Stimulated activated memory B cell treated with anti-CD40 and anti-IgM and Interleukin-4, amounts not matched to agents 10 μg/mL and 1 μg/mL and 100 μg/mL, for 72 hours (primary cell): ENCODE measurements at regions not wholly inside any gene's neighbourhood (a gene's known extent, or its start where the extent isn't known, plus 50 kb on each side); places are given as distances from the start of the nearest gene placed in this dataset.

Experiments
- ATAC-seq: fragments of 150-1000 bp; cut with Tn5 transposase; 2 replicates; pipeline ENCODE4 v1.10.0; 2021
- H3K27ac Mint-ChIP-seq: one replicate; pipeline ENCODE4 v1.8.0; 2022; ENCODE audit warnings: mild to moderate bottlenecking, mixed read lengths
- H3K27me3 Mint-ChIP-seq: one replicate; pipeline ENCODE4 v1.8.0; 2022; ENCODE audit warnings: mixed read lengths
- H3K36me3 Mint-ChIP-seq: one replicate; pipeline ENCODE4 v1.8.0; 2022; ENCODE audit warnings: mixed read lengths
- H3K4me1 Mint-ChIP-seq: one replicate; pipeline ENCODE4 v1.8.0; 2022; ENCODE audit warnings: mixed read lengths
- H3K4me3 Mint-ChIP-seq: one replicate; pipeline ENCODE4 v1.8.0; 2022; ENCODE audit warnings: mild to moderate bottlenecking, moderate library complexity, mixed read lengths
- H3K9me3 Mint-ChIP-seq: one replicate; pipeline ENCODE4 v1.8.0; 2022; ENCODE audit warnings: mixed read lengths

GRCh38 chr5:40273936-40274335 is 405.8 kb upstream of the PTGER4 start:
- no peaks in the 10 kb centered on the region for H3K27me3 Mint-ChIP-seq
- no peak overlapping the region for H3K4me3 Mint-ChIP-seq
- no peak for ATAC-seq
- H3K9me3 Mint-ChIP-seq: peaks cover 3% of the 10 kb centered on the region
- H3K27ac Mint-ChIP-seq: no peak overlapping the region
- peaks cover 36% of the 10 kb centered on the region for H3K4me1 Mint-ChIP-seq
- H3K36me3 Mint-ChIP-seq: no peaks in the 10 kb centered on the region

DNA sequence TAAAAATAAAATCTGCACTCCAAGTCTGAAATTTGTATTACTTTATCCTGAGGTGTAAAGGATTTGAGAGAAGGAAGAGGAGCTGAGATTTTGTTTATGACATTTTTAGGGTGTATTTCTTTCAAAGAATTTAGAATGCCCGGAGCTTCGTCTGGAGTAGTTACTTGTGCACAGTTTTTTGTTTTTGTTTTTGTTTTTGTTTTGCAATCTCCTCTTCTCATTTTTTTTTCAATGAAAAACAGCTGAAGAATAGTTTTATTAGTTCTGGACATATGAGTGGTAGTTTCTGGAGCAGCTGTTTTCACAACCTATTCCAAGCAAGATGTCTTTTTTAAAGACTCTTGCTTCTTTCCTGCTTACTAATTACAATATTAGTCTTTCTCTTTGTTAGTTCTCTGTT is 408.2 kb upstream of the PTGER4 start:
- H3K4me3 Mint-ChIP-seq: no peak overlapping the region
- no peaks in the 10 kb centered on the region for H3K27me3 Mint-ChIP-seq
- ATAC-seq: no peak
- no peak overlapping the region for H3K27ac Mint-ChIP-seq
- H3K9me3 Mint-ChIP-seq: peaks cover 3% of the 10 kb centered on the region
- H3K4me1 Mint-ChIP-seq: peaks cover 13% of the 10 kb centered on the region
- H3K36me3 Mint-ChIP-seq: no peaks in the 10 kb centered on the region

DNA sequence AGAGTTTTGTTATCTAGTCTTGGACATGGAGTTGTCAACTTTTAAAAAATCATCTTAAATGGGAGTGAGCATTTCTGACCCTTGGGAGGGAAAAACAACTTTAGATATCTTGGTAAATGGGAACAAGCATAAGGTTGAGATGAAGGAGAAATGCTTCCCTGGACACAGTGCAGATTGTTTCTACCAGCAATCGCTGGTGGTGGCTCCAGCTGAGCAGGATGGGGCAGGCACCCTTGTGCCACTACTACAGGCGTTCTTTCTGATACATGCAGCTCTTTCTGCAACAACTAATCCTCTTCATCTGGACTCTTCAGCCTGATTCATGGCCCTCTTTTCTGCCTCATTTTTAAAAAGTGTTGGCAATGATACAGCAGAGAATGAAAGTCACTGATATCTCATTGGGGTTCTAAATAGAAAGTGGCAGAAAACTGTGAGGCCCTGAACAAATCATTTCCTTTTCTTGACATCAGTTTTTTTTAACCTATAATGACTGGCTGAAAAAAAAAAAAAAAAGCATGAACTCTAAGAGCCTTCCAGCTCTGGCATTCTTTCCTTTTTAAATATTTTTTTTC is 409.4 kb upstream of the PTGER4 start:
- peaks cover 2% of the 10 kb centered on the region for H3K4me1 Mint-ChIP-seq
- H3K27me3 Mint-ChIP-seq: no peaks in the 10 kb centered on the region
- H3K4me3 Mint-ChIP-seq: no peak overlapping the region
- no peak overlapping the region for H3K27ac Mint-ChIP-seq
- peaks cover 3% of the 10 kb centered on the region for H3K9me3 Mint-ChIP-seq
- H3K36me3 Mint-ChIP-seq: no peaks in the 10 kb centered on the region
- ATAC-seq: peak; percentile 26

- no peaks in the 10 kb centered on the region for H3K4me1 Mint-ChIP-seq
- H3K9me3 Mint-ChIP-seq: peaks cover under 1% of the 10 kb centered on the region
- no peak for ATAC-seq
- H3K27ac Mint-ChIP-seq: no peak overlapping the region
- no peak overlapping the region for H3K4me3 Mint-ChIP-seq
- no peaks in the 10 kb centered on the region for H3K27me3 Mint-ChIP-seq
- no peaks in the 10 kb centered on the region for H3K36me3 Mint-ChIP-seq
These were observed 411.6 kb upstream of the PTGER4 start for GRCh38 chr5:40268088-40268487.

DNA sequence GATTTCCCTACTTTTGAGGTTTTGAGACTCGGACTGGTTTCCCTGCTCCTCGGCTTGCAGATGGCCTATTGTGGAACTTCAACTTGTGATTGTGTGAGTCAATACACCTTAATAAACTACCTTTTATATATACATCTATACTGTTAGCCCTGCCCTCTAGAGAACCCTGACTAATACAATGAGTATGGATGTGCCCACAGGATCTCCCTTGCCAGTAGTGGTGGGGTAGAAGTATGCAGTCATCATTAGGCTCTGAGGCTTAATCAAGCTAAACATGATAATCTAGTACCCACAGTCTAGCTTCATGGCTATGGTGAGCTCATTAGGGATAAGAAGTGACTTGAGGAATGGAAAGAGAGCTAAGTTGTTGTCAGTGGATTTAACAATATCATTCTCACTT is 412.8 kb upstream of the PTGER4 start:
- H3K27me3 Mint-ChIP-seq: no peaks in the 10 kb centered on the region
- H3K4me3 Mint-ChIP-seq: no peak overlapping the region
- no peaks in the 10 kb centered on the region for H3K4me1 Mint-ChIP-seq
- no peaks in the 10 kb centered on the region for H3K9me3 Mint-ChIP-seq
- no peaks in the 10 kb centered on the region for H3K36me3 Mint-ChIP-seq
- no peak for ATAC-seq
- H3K27ac Mint-ChIP-seq: no peak overlapping the region

GRCh38 chr5:40261984-40262383 is 417.7 kb upstream of the PTGER4 start:
- ATAC-seq: no peak
- H3K9me3 Mint-ChIP-seq: no peaks in the 10 kb centered on the region
- no peaks in the 10 kb centered on the region for H3K36me3 Mint-ChIP-seq
- H3K27ac Mint-ChIP-seq: no peak overlapping the region
- H3K4me3 Mint-ChIP-seq: no peak overlapping the region
- H3K27me3 Mint-ChIP-seq: no peaks in the 10 kb centered on the region
- H3K4me1 Mint-ChIP-seq: no peaks in the 10 kb centered on the region

DNA sequence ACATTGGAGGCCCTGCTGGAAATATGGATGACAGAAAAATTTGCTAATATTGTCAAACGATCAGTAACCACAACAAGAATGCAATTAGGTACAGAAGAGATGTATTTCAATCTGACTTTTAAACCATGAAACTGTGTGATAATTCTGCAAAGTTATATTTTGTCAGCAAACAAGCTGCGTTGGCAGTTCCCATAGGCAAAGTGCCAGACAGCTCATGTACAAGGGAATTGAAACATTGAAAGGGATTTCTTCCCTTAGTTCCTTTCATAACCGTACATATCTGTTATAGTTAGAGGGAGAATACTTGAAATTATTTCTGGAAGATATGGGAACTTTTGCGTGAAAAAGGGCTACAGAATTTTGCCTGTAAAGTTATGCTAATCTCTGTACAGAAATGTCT is 419.4 kb upstream of the PTGER4 start:
- no peak overlapping the region for H3K27ac Mint-ChIP-seq
- ATAC-seq: no peak
- H3K36me3 Mint-ChIP-seq: no peaks in the 10 kb centered on the region
- no peak overlapping the region for H3K4me3 Mint-ChIP-seq
- H3K9me3 Mint-ChIP-seq: no peaks in the 10 kb centered on the region
- H3K4me1 Mint-ChIP-seq: no peaks in the 10 kb centered on the region
- no peaks in the 10 kb centered on the region for H3K27me3 Mint-ChIP-seq

- H3K4me3 Mint-ChIP-seq: no peak overlapping the region
- H3K27ac Mint-ChIP-seq: no peak overlapping the region
- no peaks in the 10 kb centered on the region for H3K36me3 Mint-ChIP-seq
- H3K4me1 Mint-ChIP-seq: no peaks in the 10 kb centered on the region
- H3K9me3 Mint-ChIP-seq: no peaks in the 10 kb centered on the region
- H3K27me3 Mint-ChIP-seq: no peaks in the 10 kb centered on the region
- ATAC-seq: no peak
These were observed 421.5 kb upstream of the PTGER4 start for GRCh38 chr5:40258222-40258621.

DNA sequence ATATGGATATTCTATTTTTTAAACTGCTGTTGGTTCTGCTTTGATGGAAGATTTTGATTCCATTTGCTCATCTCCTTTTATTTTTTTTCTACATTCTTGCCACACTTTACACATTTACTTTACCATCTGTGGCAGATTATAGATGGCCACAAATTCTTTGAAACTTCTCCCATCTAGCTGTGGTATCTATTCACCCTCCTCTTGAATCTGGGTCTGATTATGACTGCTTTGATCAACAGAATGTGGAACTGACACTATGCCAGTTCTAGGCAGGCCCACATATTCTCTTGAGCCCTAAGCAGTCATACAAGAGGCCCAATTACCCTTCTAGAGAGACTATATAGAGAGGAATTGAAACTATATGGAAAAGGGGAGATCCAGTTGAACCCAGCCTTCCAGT is 439.0 kb upstream of the PTGER4 start:
- ATAC-seq: no peak
- H3K4me3 Mint-ChIP-seq: no peak overlapping the region
- H3K36me3 Mint-ChIP-seq: peaks cover 9% of the 10 kb centered on the region

GRCh38 chr5:40240111-40240510 is 439.6 kb upstream of the PTGER4 start:
- Mint-ChIP-seq H3K4me1 (peaks cover 5% of the 10 kb centered on the region), H3K27ac (no peak overlapping the region), H3K27me3 (no peaks in the 10 kb centered on the region), H3K9me3 (peaks cover 4% of the 10 kb centered on the region), H3K4me3 (no peak overlapping the region), H3K36me3 (peaks cover 9% of the 10 kb centered on the region)
- ATAC-seq: no peak

More for the DNA sequence above, 439.0 kb upstream of the PTGER4 start:
- H3K4me1 Mint-ChIP-seq: peaks cover 5% of the 10 kb centered on the region
- no peaks in the 10 kb centered on the region for H3K27me3 Mint-ChIP-seq
- peaks cover 4% of the 10 kb centered on the region for H3K9me3 Mint-ChIP-seq
- no peak overlapping the region for H3K27ac Mint-ChIP-seq

- no peak overlapping the region for H3K27ac Mint-ChIP-seq
- peaks cover 9% of the 10 kb centered on the region for H3K36me3 Mint-ChIP-seq
- peaks cover 5% of the 10 kb centered on the region for H3K4me1 Mint-ChIP-seq
- no peaks in the 10 kb centered on the region for H3K27me3 Mint-ChIP-seq
- no peak for ATAC-seq
- H3K9me3 Mint-ChIP-seq: peaks cover 4% of the 10 kb centered on the region
- H3K4me3 Mint-ChIP-seq: no peak overlapping the region
These were observed 441.5 kb upstream of the PTGER4 start for GRCh38 chr5:40238066-40238745.

DNA sequence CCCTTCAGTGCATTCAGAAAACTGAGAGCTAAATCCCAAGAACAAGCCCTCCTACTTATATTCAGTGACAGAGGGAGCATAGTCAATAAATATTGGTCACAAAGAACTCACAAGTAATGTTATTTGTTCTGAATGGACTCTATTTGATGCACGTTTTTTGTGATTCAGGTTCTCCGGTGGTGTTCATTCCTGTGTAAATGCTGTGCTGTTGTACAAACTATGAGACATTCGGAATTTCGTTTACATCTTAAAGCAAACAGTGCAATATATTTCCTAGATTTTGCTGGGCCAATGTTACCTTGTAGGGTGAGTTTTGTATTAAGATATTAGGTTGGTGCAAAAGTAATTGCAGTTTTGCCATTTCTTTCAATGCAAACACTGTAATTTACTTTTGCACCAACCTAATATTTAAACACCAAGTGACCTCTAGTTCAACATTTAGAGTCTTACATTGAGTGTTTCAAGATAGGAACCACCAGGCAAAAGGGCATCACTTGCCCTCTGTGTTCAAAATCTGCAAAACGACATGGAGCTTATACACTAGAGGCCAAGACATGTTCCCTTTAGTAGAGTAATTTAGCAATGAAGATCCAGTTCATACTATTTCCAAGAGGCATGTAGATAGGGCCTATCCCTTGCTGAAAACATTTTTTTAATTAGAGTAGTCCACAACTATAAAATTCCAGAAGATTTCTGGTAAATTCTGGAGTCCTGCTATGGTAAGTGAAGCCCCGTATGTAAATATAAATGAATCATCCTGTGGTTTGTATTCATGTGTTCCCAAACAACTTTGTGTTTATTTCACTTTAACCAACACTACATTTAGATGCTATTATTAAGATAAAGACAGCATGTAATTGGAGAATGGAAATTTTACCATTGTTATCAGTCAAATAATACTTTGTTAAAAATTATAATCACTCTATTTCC is 444.0 kb upstream of the PTGER4 start:
- no peaks in the 10 kb centered on the region for H3K27me3 Mint-ChIP-seq
- H3K9me3 Mint-ChIP-seq: peaks cover 3% of the 10 kb centered on the region
- no peak overlapping the region for H3K4me3 Mint-ChIP-seq
- ATAC-seq: no peak
- no peak overlapping the region for H3K27ac Mint-ChIP-seq
- no peaks in the 10 kb centered on the region for H3K4me1 Mint-ChIP-seq
- H3K36me3 Mint-ChIP-seq: peaks cover 7% of the 10 kb centered on the region

DNA sequence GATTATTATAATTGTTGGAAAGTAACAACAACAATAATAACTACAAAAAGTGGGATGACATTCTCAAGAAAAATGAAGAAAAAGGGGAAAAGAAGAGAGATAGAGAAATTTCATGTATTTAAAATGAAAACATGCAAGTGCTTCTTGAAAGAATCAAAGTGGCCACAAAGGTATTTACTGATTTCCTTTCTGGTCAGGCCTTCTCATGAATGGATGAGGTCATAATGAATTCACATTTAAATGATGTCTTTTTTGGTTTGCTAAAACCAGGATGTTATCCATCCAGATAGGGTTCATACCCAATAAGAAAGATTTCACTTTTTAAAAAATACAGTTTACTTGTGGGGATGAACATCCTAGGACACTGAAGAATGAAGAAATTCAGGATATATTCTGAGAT is 446.4 kb upstream of the PTGER4 start:
- no peaks in the 10 kb centered on the region for H3K36me3 Mint-ChIP-seq
- H3K4me1 Mint-ChIP-seq: peaks cover 10% of the 10 kb centered on the region
- no peak for ATAC-seq
- H3K27ac Mint-ChIP-seq: no peak overlapping the region
- no peak overlapping the region for H3K4me3 Mint-ChIP-seq
- no peaks in the 10 kb centered on the region for H3K9me3 Mint-ChIP-seq
- H3K27me3 Mint-ChIP-seq: no peaks in the 10 kb centered on the region

DNA sequence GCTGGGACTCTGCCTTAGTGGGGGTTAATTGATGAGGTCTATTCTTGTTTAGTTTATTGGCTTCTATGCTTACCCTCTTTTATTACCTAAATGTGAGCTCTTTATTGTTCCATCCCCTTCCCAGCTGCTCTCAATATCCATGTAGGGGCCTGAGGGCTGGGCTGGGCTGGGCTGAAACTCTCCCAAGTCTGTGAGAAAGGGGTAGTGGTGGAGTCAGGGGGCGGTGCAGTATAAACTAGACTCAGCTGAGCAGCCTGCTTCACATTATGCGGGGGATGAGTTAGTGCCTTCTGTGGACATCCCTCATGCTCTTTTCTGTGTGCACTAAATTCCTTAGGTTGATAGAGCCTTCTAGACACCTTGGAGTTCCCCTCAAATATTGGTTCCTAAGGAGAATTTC is 451.8 kb upstream of the PTGER4 start:
- no peaks in the 10 kb centered on the region for H3K9me3 Mint-ChIP-seq
- no peaks in the 10 kb centered on the region for H3K27me3 Mint-ChIP-seq
- H3K4me1 Mint-ChIP-seq: peaks cover 52% of the 10 kb centered on the region
- no peak overlapping the region for H3K4me3 Mint-ChIP-seq
- ATAC-seq: no peak
- H3K36me3 Mint-ChIP-seq: no peaks in the 10 kb centered on the region
- peak overlapping the region; percentile 87 for H3K27ac Mint-ChIP-seq

GRCh38 chr5:40227366-40227765 is 452.3 kb upstream of the PTGER4 start:
- peaks cover 52% of the 10 kb centered on the region for H3K4me1 Mint-ChIP-seq
- no peak for ATAC-seq
- H3K27ac Mint-ChIP-seq: peak overlapping the region; percentile 87
- no peak overlapping the region for H3K4me3 Mint-ChIP-seq
- no peaks in the 10 kb centered on the region for H3K9me3 Mint-ChIP-seq
- H3K27me3 Mint-ChIP-seq: no peaks in the 10 kb centered on the region
- no peaks in the 10 kb centered on the region for H3K36me3 Mint-ChIP-seq
